ENCODE measurements at regions not wholly inside any gene's neighbourhood (a gene's known extent, or its start where the extent isn't known, plus 50 kb on each side); places are given as distances from the start of the nearest gene placed in this dataset.
A peak's percentile ranks its signal among the peaks of the same experiment; 100 is the strongest.

GRCh38 chr3:76551739-76552138 is 488.2 kb upstream of the ROBO2 start:
- no peak for ATAC-seq
- no peak for TF ChIP-seq OSR1 (CRISPR knock-in tag; IDR thresholded peaks at IDR 0.05)
- no peak for TF ChIP-seq CREB5 (CRISPR knock-in tag; IDR thresholded peaks at IDR 0.05; ENCODE audit: low read depth)
- no peak for TF ChIP-seq POU6F1 (CRISPR knock-in tag; IDR thresholded peaks at IDR 0.05; ENCODE audit: borderline replicate concordance, low read depth)
- TF ChIP-seq ISL1 (CRISPR knock-in tag; IDR thresholded peaks at IDR 0.05): no peak
- TF ChIP-seq BACH2 (CRISPR knock-in tag; IDR thresholded peaks at IDR 0.05; ENCODE audit: borderline replicate concordance): no peak

- ATAC-seq: no peak
- TF ChIP-seq SNAI2 (CRISPR knock-in tag; IDR thresholded peaks at IDR 0.05) (no peak), TSHZ2 (CRISPR knock-in tag; IDR thresholded peaks at IDR 0.05) (no peak), GLIS3 (CRISPR knock-in tag; IDR thresholded peaks at IDR 0.05) (no peak), TOX (CRISPR knock-in tag; IDR thresholded peaks at IDR 0.05; ENCODE audit: borderline replicate concordance) (no peak), ISL1 (CRISPR knock-in tag; IDR thresholded peaks at IDR 0.05) (peak; percentile 63)
Measured at GRCh38 chr3:76552653-76553052, 487.2 kb upstream of the ROBO2 start.

GRCh38 chr3:76554707-76555106 is 485.2 kb upstream of the ROBO2 start:
- ATAC-seq: no peak
- no peak for TF ChIP-seq OSR1 (CRISPR knock-in tag; IDR thresholded peaks at IDR 0.05)
- peak; percentile 77 for TF ChIP-seq ISL1 (CRISPR knock-in tag; IDR thresholded peaks at IDR 0.05)
- TF ChIP-seq ZNF565 (CRISPR knock-in tag; conservative IDR thresholded peaks at IDR 0.05; ENCODE audit: low read depth): no peak
- no peak for TF ChIP-seq ZFP30 (CRISPR knock-in tag; IDR thresholded peaks at IDR 0.05)

GRCh38 chr3:76561494-76562236 is 478.2 kb upstream of the ROBO2 start:
- TF ChIP-seq ZNF565 (CRISPR knock-in tag; conservative IDR thresholded peaks at IDR 0.05; ENCODE audit: low read depth) (no peak), ZFP30 (CRISPR knock-in tag; IDR thresholded peaks at IDR 0.05) (no peak), ZC3H10 (CRISPR knock-in tag; IDR thresholded peaks at IDR 0.05) (0 out of 2 replicates have a peak, but pooled peaks have one; percentile 8), PATZ1 (CRISPR knock-in tag; IDR thresholded peaks at IDR 0.05; ENCODE audit: borderline replicate concordance) (no peak), TSHZ2 (CRISPR knock-in tag; IDR thresholded peaks at IDR 0.05) (no peak), CREB5 (CRISPR knock-in tag; IDR thresholded peaks at IDR 0.05; ENCODE audit: low read depth) (no peak), ZNF8 (CRISPR knock-in tag; IDR thresholded peaks at IDR 0.05) (no peak), ISL1 (CRISPR knock-in tag; IDR thresholded peaks at IDR 0.05) (peak; percentile 80), SNAI2 (CRISPR knock-in tag; IDR thresholded peaks at IDR 0.05) (no peak), RARB (CRISPR knock-in tag; IDR thresholded peaks at IDR 0.05) (no peak)
- ATAC-seq: no peak

All from SK-N-SH treated with all-trans-retinoic acid at 6 μM for 48 hours (cell line).